ENCODE measurements at regions not wholly inside any gene's neighbourhood (a gene's known extent, or its start where the extent isn't known, plus 50 kb on each side); places are given as distances from the start of the nearest gene placed in this dataset.

DNA sequence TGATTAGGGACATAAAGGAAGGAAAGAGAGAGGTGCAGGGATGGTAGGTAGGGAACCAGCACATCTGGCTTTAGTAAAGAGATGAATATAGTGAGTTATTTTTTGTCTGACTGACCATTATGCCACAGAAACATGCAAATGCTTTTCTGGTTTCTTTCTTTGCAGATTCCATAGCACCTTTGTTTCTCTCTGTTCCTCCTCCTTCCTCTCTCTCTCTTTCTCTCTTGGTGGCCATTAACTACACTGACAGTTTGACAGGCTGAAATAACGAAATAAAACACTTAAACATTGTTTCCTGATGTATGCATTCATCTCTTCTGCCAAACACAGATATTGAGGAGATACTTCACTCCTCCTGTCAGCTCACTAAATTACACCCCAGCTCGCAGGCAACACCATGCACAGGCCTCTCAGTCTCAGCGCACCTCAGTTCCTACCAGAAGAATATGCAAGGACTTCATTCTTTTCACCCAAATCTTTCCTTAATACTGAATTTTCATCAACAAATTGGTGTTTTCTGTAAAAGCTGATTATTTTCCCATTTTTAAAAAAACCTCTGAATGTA is 406.9 kb upstream of the SOX5 start:
- TF ChIP-seq HNRNPK (IDR thresholded peaks at IDR 0.05; ENCODE audit: low read depth, low read length, poor library complexity, severe bottlenecking) = no peak
- no peak for TF ChIP-seq EP300 (IDR thresholded peaks at IDR 0.05; ENCODE audit: low read depth in 2 of 2, low read length in 2 of 2)
- TF ChIP-seq EP300 (CRISPR knock-in tag; IDR thresholded peaks at IDR 0.05; ENCODE audit: borderline replicate concordance) = no peak

Data from HepG2 (cell line).